Astrocyte (in vitro differentiated cells and primary cell): ENCODE measurements at regions not wholly inside any gene's neighbourhood (a gene's known extent, or its start where the extent isn't known, plus 50 kb on each side); places are given as distances from the start of the nearest gene placed in this dataset.
A peak's percentile ranks its signal among the peaks of the same experiment; 100 is the strongest.

Experiments
- DNase-seq: peaks from one replicate; pipeline ENCODE4 v3.0.0-alpha.2; 2010; ENCODE audit warnings: low read depth
- FAIRE-seq: peaks from 2 replicates; lab custom pipeline; 2011; peaks lifted over from hg19 to GRCh38; lab: Jason Lieb, UNC
- H2AFZ ChIP-seq: 2 replicates; pipeline ENCODE4 v1.6.0; 2012; ENCODE audit warnings: low read depth, low read length, inconsistent platforms
- H3K27ac ChIP-seq: 2 replicates; pipeline ENCODE4 v1.5.1; 2011; ENCODE audit warnings: low read depth, low read length, inconsistent platforms
- H3K27me3 ChIP-seq: 2 replicates; pipeline ENCODE4 v1.6.0; 2011; ENCODE audit warnings: low read length, inconsistent platforms; ENCODE audit not compliant: insufficient read depth
- H3K36me3 ChIP-seq: 2 replicates; pipeline ENCODE4 v1.5.1; 2011; ENCODE audit warnings: low read length, inconsistent platforms; ENCODE audit not compliant: insufficient read depth
- H3K4me1 ChIP-seq: 2 replicates; pipeline ENCODE4 v1.5.1; 2011; ENCODE audit warnings: low read length, inconsistent platforms; ENCODE audit not compliant: insufficient read depth
- H3K4me2 ChIP-seq: 2 replicates; pipeline ENCODE4 v1.6.0; 2012; ENCODE audit warnings: low read length, inconsistent platforms
- H3K4me3 ChIP-seq: 2 replicates; pipeline ENCODE4 v1.5.1; 2011; ENCODE audit warnings: low read depth, mild to moderate bottlenecking, low read length, inconsistent platforms; ENCODE audit not compliant: insufficient read depth
- H3K79me2 ChIP-seq: 2 replicates; pipeline ENCODE4 v1.6.0; 2012; ENCODE audit warnings: mild to moderate bottlenecking, low read length, inconsistent platforms; ENCODE audit not compliant: insufficient read depth
- H3K9ac ChIP-seq: 2 replicates; pipeline ENCODE4 v1.6.0; 2012; ENCODE audit warnings: mild to moderate bottlenecking, low read length, inconsistent platforms
- H3K9me3 ChIP-seq: 2 replicates; pipeline ENCODE4 v1.5.1; 2012; ENCODE audit warnings: low read depth, mild to moderate bottlenecking, low read length, inconsistent platforms; ENCODE audit not compliant: insufficient read depth
- H4K20me1 ChIP-seq: 2 replicates; pipeline ENCODE4 v1.6.0; 2012; ENCODE audit warnings: low read length, inconsistent platforms; ENCODE audit not compliant: insufficient read depth
- H3K27ac Mint-ChIP-seq: one replicate; pipeline ENCODE4 v1.8.0; 2021; ENCODE audit warnings: mild to moderate bottlenecking, mixed read lengths; ENCODE audit not compliant: unreplicated experiment
- H3K27me3 Mint-ChIP-seq: one replicate; pipeline ENCODE4 v1.8.0; 2021; ENCODE audit warnings: low read depth, mixed read lengths; ENCODE audit not compliant: unreplicated experiment
- H3K36me3 Mint-ChIP-seq: one replicate; pipeline ENCODE4 v1.8.0; 2021; ENCODE audit warnings: low read depth, mixed read lengths; ENCODE audit not compliant: unreplicated experiment
- H3K4me1 Mint-ChIP-seq: one replicate; pipeline ENCODE4 v1.8.0; 2021; ENCODE audit warnings: low read depth, mixed read lengths; ENCODE audit not compliant: unreplicated experiment
- H3K4me3 Mint-ChIP-seq: one replicate; pipeline ENCODE4 v1.8.0; 2021; ENCODE audit warnings: mild to moderate bottlenecking, moderate library complexity, mixed read lengths; ENCODE audit not compliant: unreplicated experiment
- H3K9me3 Mint-ChIP-seq: one replicate; pipeline ENCODE4 v1.8.0; 2021; ENCODE audit warnings: mild to moderate bottlenecking, mixed read lengths; ENCODE audit not compliant: unreplicated experiment
- CTCF ChIP-seq: IDR thresholded peaks from 2 replicates; pipeline ENCODE4 v1.5.1; 2011; ENCODE audit warnings: low read depth, mild to moderate bottlenecking, inconsistent platforms, low read length, moderate library complexity; ENCODE audit not compliant: insufficient read depth
- EZH2 ChIP-seq: IDR thresholded peaks from 2 replicates; pipeline ENCODE4 v1.6.1; 2012; ENCODE audit warnings: mild to moderate bottlenecking, low read length, inconsistent platforms; ENCODE audit not compliant: insufficient read depth

DNA sequence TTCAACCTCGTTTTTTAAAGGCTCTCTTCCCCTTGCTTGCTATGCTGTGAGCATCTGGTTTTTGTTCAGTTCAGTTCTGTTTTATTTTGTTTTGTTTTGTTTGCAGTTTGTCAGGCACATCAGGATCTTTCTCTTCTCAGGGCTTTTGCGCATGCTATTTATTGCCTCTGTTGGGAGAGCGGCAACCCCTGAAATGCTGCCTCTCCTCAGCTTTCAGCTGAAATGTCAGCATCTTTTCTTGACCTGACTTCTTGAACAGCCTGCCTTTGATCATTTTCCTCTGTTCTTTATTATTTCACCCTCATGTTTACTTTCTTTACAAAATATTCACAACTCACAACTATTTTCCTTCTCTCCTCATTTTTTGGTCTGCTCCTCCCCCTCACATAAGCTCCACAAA is 50.4 kb upstream of the RC3H1 start:
- Histone ChIP-seq H3K4me1 (no peaks in the 10 kb centered on the region), H3K36me3 (no peaks in the 10 kb centered on the region), H3K27ac (no peak overlapping the region), H3K27me3 (no peaks in the 10 kb centered on the region), H3K4me3 (no peak overlapping the region), H3K79me2 (no peaks in the 10 kb centered on the region), H3K9ac (no peak overlapping the region), H3K9me3 (no peaks in the 10 kb centered on the region), H4K20me1 (no peaks in the 10 kb centered on the region), H3K4me2 (no peak overlapping the region), H2AFZ (peak overlapping the region; percentile 45)
- Mint-ChIP-seq H3K27me3 (no peaks in the 10 kb centered on the region), H3K27ac (no peak overlapping the region), H3K4me1 (peaks cover 5% of the 10 kb centered on the region), H3K4me3 (no peak overlapping the region), H3K36me3 (no peaks in the 10 kb centered on the region), H3K9me3 (no peaks in the 10 kb centered on the region)
- TF ChIP-seq CTCF (no peak), EZH2 (no peak)
- FAIRE-seq (no peak), DNase-seq (no peak)
